OCI-LY1 (cell line): ENCODE measurements at regions not wholly inside any gene's neighbourhood (a gene's known extent, or its start where the extent isn't known, plus 50 kb on each side); places are given as distances from the start of the nearest gene placed in this dataset.

Experiments
- H2AFZ ChIP-seq: fragments of 200-600 bp; sonication (generic), shearing (Covaris generic); 2 replicates; pipeline ENCODE4 v1.6.0; 2014; ENCODE audit warnings: antibody characterized with exemption, mild to moderate bottlenecking, low read length
- H3F3A ChIP-seq: fragments of 200-600 bp; sonication (generic), shearing (Covaris generic); 2 replicates; pipeline ENCODE4 v1.6.0; 2014; ENCODE audit warnings: mild to moderate bottlenecking, antibody characterized with exemption, low read length, moderate library complexity; ENCODE audit not compliant: insufficient read depth
- H3K27ac ChIP-seq: fragments of 200-600 bp; sonication (generic); 2 replicates; pipeline ENCODE4 v1.5.1; 2014; ENCODE audit warnings: low read length, mixed run types, mild to moderate bottlenecking, low read depth; ENCODE audit not compliant: poor library complexity, severe bottlenecking
- H3K27me3 ChIP-seq: fragments of 200-600 bp; sonication (generic); 2 replicates; pipeline ENCODE4 v1.6.0; 2014; ENCODE audit warnings: antibody characterized with exemption, mild to moderate bottlenecking, low read length, moderate library complexity; ENCODE audit not compliant: insufficient read depth
- H3K36me3 ChIP-seq: fragments of 200-600 bp; sonication (generic); 2 replicates; pipeline ENCODE4 v1.6.1; 2014; ENCODE audit warnings: mild to moderate bottlenecking, antibody characterized with exemption, low read length, moderate library complexity, mixed read lengths; ENCODE audit not compliant: insufficient read depth
- H3K4me1 ChIP-seq: fragments of 200-600 bp; sonication (generic); 2 replicates; pipeline ENCODE4 v1.5.1; 2014; ENCODE audit warnings: mild to moderate bottlenecking, low read length, moderate library complexity; ENCODE audit not compliant: insufficient read depth, severe bottlenecking
- H3K4me2 ChIP-seq: fragments of 200-600 bp; sonication (generic), shearing (Covaris generic); 2 replicates; pipeline ENCODE4 v1.6.1; 2014; ENCODE audit warnings: low read length
- H3K4me3 ChIP-seq: fragments of 200-600 bp; sonication (generic); 2 replicates; pipeline ENCODE4 v1.5.1; 2014; ENCODE audit warnings: low read length, low read depth, mild to moderate bottlenecking, mixed read lengths; ENCODE audit not compliant: poor library complexity, severe bottlenecking
- H3K79me2 ChIP-seq: fragments of 200-600 bp; shearing (Covaris generic); 2 replicates; pipeline ENCODE4 v1.6.1; 2016; ENCODE audit warnings: mixed run types, low read length, mixed read lengths; ENCODE audit not compliant: insufficient read depth
- H3K9ac ChIP-seq: fragments of 200-600 bp; sonication (generic), shearing (Covaris generic); 2 replicates; pipeline ENCODE4 v1.6.1; 2014; ENCODE audit warnings: mild to moderate bottlenecking, low read length, mixed read lengths
- H3K9me2 ChIP-seq: fragments of 200-600 bp; sonication (generic), shearing (Covaris generic); 2 replicates; pipeline ENCODE4 v1.6.1; 2014; ENCODE audit warnings: low read depth, mild to moderate bottlenecking, low read length, mixed read lengths
- H3K9me3 ChIP-seq: fragments of 200-600 bp; shearing (Covaris generic); 2 replicates; pipeline ENCODE4 v1.6.1; 2014; ENCODE audit warnings: low read length, mixed read lengths
- H4K20me1 ChIP-seq: fragments of 200-600 bp; sonication (generic), shearing (Covaris generic); 2 replicates; pipeline ENCODE4 v1.6.0; 2016; ENCODE audit warnings: mild to moderate bottlenecking, low read length; ENCODE audit not compliant: insufficient read depth
- EZH2 ChIP-seq: fragments of 200-600 bp; sonication (generic), shearing (Covaris generic); IDR thresholded peaks from 2 replicates; pipeline ENCODE4 v1.8.0; 2017; ENCODE audit warnings: borderline replicate concordance, mixed run types, mild to moderate bottlenecking, antibody characterized with exemption, low read length, moderate library complexity, mixed read lengths
- TF ChIP-seq, protein P1 (sequence below): fragments of 200-600 bp; sonication (generic), shearing (Covaris generic); IDR thresholded peaks from 2 replicates; pipeline ENCODE4 v1.5.1; 2017; ENCODE audit warnings: mild to moderate bottlenecking, antibody characterized with exemption, low read length, moderate library complexity, mixed read lengths

GRCh38 chr14:85788470-85789233 lies 258.7 kb downstream of the FLRT2 start:
- Histone ChIP-seq H3K27me3 (no peaks in the 10 kb centered on the region), H3K4me2 (no peak overlapping the region), H3K4me1 (no peaks in the 10 kb centered on the region), H3K79me2 (no peaks in the 10 kb centered on the region), H3K9me2 (no peaks in the 10 kb centered on the region), H4K20me1 (no peaks in the 10 kb centered on the region), H3F3A (no peaks in the 10 kb centered on the region), H3K4me3 (no peak overlapping the region), H2AFZ (no peak overlapping the region), H3K9me3 (no peaks in the 10 kb centered on the region), H3K27ac (no peak overlapping the region), H3K9ac (no peak overlapping the region), H3K36me3 (no peaks in the 10 kb centered on the region)
- no peak for TF ChIP-seq EZH2
- TF ChIP-seq, protein P1, sequence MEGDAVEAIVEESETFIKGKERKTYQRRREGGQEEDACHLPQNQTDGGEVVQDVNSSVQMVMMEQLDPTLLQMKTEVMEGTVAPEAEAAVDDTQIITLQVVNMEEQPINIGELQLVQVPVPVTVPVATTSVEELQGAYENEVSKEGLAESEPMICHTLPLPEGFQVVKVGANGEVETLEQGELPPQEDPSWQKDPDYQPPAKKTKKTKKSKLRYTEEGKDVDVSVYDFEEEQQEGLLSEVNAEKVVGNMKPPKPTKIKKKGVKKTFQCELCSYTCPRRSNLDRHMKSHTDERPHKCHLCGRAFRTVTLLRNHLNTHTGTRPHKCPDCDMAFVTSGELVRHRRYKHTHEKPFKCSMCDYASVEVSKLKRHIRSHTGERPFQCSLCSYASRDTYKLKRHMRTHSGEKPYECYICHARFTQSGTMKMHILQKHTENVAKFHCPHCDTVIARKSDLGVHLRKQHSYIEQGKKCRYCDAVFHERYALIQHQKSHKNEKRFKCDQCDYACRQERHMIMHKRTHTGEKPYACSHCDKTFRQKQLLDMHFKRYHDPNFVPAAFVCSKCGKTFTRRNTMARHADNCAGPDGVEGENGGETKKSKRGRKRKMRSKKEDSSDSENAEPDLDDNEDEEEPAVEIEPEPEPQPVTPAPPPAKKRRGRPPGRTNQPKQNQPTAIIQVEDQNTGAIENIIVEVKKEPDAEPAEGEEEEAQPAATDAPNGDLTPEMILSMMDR, result no peak

- Histone ChIP-seq H3K9ac (no peak overlapping the region), H3K9me2 (no peaks in the 10 kb centered on the region), H3K4me3 (no peak overlapping the region), H3K27me3 (no peaks in the 10 kb centered on the region), H3K79me2 (no peaks in the 10 kb centered on the region), H3K4me2 (no peak overlapping the region), H4K20me1 (no peaks in the 10 kb centered on the region), H2AFZ (no peak overlapping the region), H3K9me3 (no peaks in the 10 kb centered on the region), H3F3A (no peaks in the 10 kb centered on the region), H3K27ac (no peak overlapping the region), H3K36me3 (no peaks in the 10 kb centered on the region), H3K4me1 (no peaks in the 10 kb centered on the region)
- TF ChIP-seq, protein P1, result no peak
- TF ChIP-seq EZH2, result no peak
These were observed 236.4 kb downstream of the FLRT2 start for GRCh38 chr14:85766295-85766694.

GRCh38 chr14:85764822-85765221 lies 234.9 kb downstream of the FLRT2 start:
- H2AFZ ChIP-seq, result no peak overlapping the region
- H3K36me3 ChIP-seq, result no peaks in the 10 kb centered on the region
- no peaks in the 10 kb centered on the region for H4K20me1 ChIP-seq
- H3K27me3 ChIP-seq, result no peaks in the 10 kb centered on the region
- no peaks in the 10 kb centered on the region for H3K4me1 ChIP-seq
- H3K9me3 ChIP-seq, result no peaks in the 10 kb centered on the region
- H3K4me2 ChIP-seq, result no peak overlapping the region
- no peaks in the 10 kb centered on the region for H3K9me2 ChIP-seq
- no peak overlapping the region for H3K27ac ChIP-seq
- no peak overlapping the region for H3K4me3 ChIP-seq
- no peak for TF ChIP-seq EZH2
- TF ChIP-seq, protein P1, result no peak
- H3K79me2 ChIP-seq, result no peaks in the 10 kb centered on the region
- H3F3A ChIP-seq, result no peaks in the 10 kb centered on the region
- no peak overlapping the region for H3K9ac ChIP-seq
